ENCODE measurements at regions not wholly inside any gene's neighbourhood (a gene's known extent, or its start where the extent isn't known, plus 50 kb on each side); places are given as distances from the start of the nearest gene placed in this dataset.

GRCh38 chr12:59890896-59891579 is 295.2 kb downstream of the SLC16A7 start:
- Histone ChIP-seq H4K12ac (ENCODE audit: low read depth, low read length) (no peak overlapping the region), H2BK5ac (ENCODE audit: low read depth, low read length, poor library complexity) (no peak overlapping the region), H2AFZ (ENCODE audit: insufficient read depth, low read length, poor library complexity) (no peak overlapping the region), H3K4ac (ENCODE audit: low read depth, low read length) (no peak overlapping the region), H2BK120ac (ENCODE audit: insufficient read depth, low read length, poor library complexity) (no peak overlapping the region), H3K79me1 (ENCODE audit: low read length) (no peaks in the 10 kb centered on the region), H3K9ac (ENCODE audit: low read length) (no peak overlapping the region), H3K9me3 (ENCODE audit: insufficient read depth, low read depth, low read length) (no peaks in the 10 kb centered on the region), H3K4me3 (ENCODE audit: low read depth, low read length) (no peak overlapping the region), H3K36me3 (ENCODE audit: control insufficient read depth in 1 of 2, insufficient read depth in 2 of 2, low read length in 2 of 2) (no peaks in the 10 kb centered on the region), H3K23ac (ENCODE audit: low read length) (no peak overlapping the region), H3K27me3 (ENCODE audit: insufficient read depth, low read length) (no peaks in the 10 kb centered on the region), H3K4me2 (ENCODE audit: low read length) (no peak overlapping the region), H3K4me1 (ENCODE audit: control insufficient read depth in 1 of 2, insufficient read depth in 2 of 2, low read length in 2 of 2) (no peaks in the 10 kb centered on the region), H4K8ac (ENCODE audit: low read depth, low read length) (no peak overlapping the region), H2AK5ac (ENCODE audit: low read length) (no peak overlapping the region), H3K14ac (ENCODE audit: low read length) (no peak overlapping the region), H2BK12ac (ENCODE audit: low read length) (no peak overlapping the region), H4K91ac (ENCODE audit: low read depth, low read length) (no peak overlapping the region), H3K79me2 (ENCODE audit: control insufficient read depth, insufficient read depth, low read length, poor library complexity) (no peaks in the 10 kb centered on the region), H3K27ac (ENCODE audit: low read depth, low read length) (no peak overlapping the region), H3K18ac (ENCODE audit: low read length) (no peak overlapping the region)
- no CpG with 5 or more reads among the region's 3 CpGs for WGBS (ENCODE audit: extremely low coverage, insufficient coverage, insufficient read length)
- no peak for DNase-seq

GRCh38 chr12:59895166-59895775 is 299.4 kb downstream of the SLC16A7 start:
- Histone ChIP-seq H3K27ac (ENCODE audit: low read depth, low read length) (no peak overlapping the region), H4K8ac (ENCODE audit: low read depth, low read length) (no peak overlapping the region), H3K4ac (ENCODE audit: low read depth, low read length) (no peak overlapping the region), H3K23ac (ENCODE audit: low read length) (no peak overlapping the region), H3K14ac (ENCODE audit: low read length) (no peak overlapping the region), H3K79me1 (ENCODE audit: low read length) (no peaks in the 10 kb centered on the region), H3K36me3 (ENCODE audit: control insufficient read depth in 1 of 2, insufficient read depth in 2 of 2, low read length in 2 of 2) (no peaks in the 10 kb centered on the region), H3K18ac (ENCODE audit: low read length) (no peak overlapping the region), H3K27me3 (ENCODE audit: insufficient read depth, low read length) (no peaks in the 10 kb centered on the region), H3K9me3 (ENCODE audit: insufficient read depth, low read depth, low read length) (no peaks in the 10 kb centered on the region), H2BK12ac (ENCODE audit: low read length) (no peak overlapping the region), H3K4me2 (ENCODE audit: low read length) (no peak overlapping the region), H3K9ac (ENCODE audit: low read length) (no peak overlapping the region), H2AFZ (ENCODE audit: insufficient read depth, low read length, poor library complexity) (no peak overlapping the region), H4K12ac (ENCODE audit: low read depth, low read length) (no peak overlapping the region), H2BK120ac (ENCODE audit: insufficient read depth, low read length, poor library complexity) (no peak overlapping the region), H2AK5ac (ENCODE audit: low read length) (no peak overlapping the region), H2BK5ac (ENCODE audit: low read depth, low read length, poor library complexity) (no peak overlapping the region), H3K79me2 (ENCODE audit: control insufficient read depth, insufficient read depth, low read length, poor library complexity) (no peaks in the 10 kb centered on the region), H3K4me1 (ENCODE audit: control insufficient read depth in 1 of 2, insufficient read depth in 2 of 2, low read length in 2 of 2) (no peaks in the 10 kb centered on the region), H4K91ac (ENCODE audit: low read depth, low read length) (no peak overlapping the region), H3K4me3 (ENCODE audit: low read depth, low read length) (no peak overlapping the region)
- no peak for DNase-seq
- WGBS (ENCODE audit: extremely low coverage, insufficient coverage, insufficient read length): no CpG with 5 or more reads among the region's 1 CpG

GRCh38 chr12:59904874-59905521 is 309.2 kb downstream of the SLC16A7 start:
- Histone ChIP-seq H3K27me3 (ENCODE audit: insufficient read depth, low read length) (no peaks in the 10 kb centered on the region), H3K79me1 (ENCODE audit: low read length) (no peaks in the 10 kb centered on the region), H3K79me2 (ENCODE audit: control insufficient read depth, insufficient read depth, low read length, poor library complexity) (no peaks in the 10 kb centered on the region), H3K27ac (ENCODE audit: low read depth, low read length) (no peak overlapping the region), H3K9me3 (ENCODE audit: insufficient read depth, low read depth, low read length) (no peaks in the 10 kb centered on the region), H3K4me2 (ENCODE audit: low read length) (no peak overlapping the region), H2AK5ac (ENCODE audit: low read length) (no peak overlapping the region), H3K18ac (ENCODE audit: low read length) (no peak overlapping the region), H4K8ac (ENCODE audit: low read depth, low read length) (no peak overlapping the region), H2BK12ac (ENCODE audit: low read length) (no peak overlapping the region), H3K9ac (ENCODE audit: low read length) (no peak overlapping the region), H2BK120ac (ENCODE audit: insufficient read depth, low read length, poor library complexity) (no peak overlapping the region), H2AFZ (ENCODE audit: insufficient read depth, low read length, poor library complexity) (no peak overlapping the region), H3K36me3 (ENCODE audit: control insufficient read depth in 1 of 2, insufficient read depth in 2 of 2, low read length in 2 of 2) (no peaks in the 10 kb centered on the region), H4K91ac (ENCODE audit: low read depth, low read length) (no peak overlapping the region), H3K23ac (ENCODE audit: low read length) (no peak overlapping the region), H2BK5ac (ENCODE audit: low read depth, low read length, poor library complexity) (no peak overlapping the region), H4K12ac (ENCODE audit: low read depth, low read length) (no peak overlapping the region), H3K4me3 (ENCODE audit: low read depth, low read length) (no peak overlapping the region), H3K14ac (ENCODE audit: low read length) (no peak overlapping the region), H3K4ac (ENCODE audit: low read depth, low read length) (no peak overlapping the region), H3K4me1 (ENCODE audit: control insufficient read depth in 1 of 2, insufficient read depth in 2 of 2, low read length in 2 of 2) (no peaks in the 10 kb centered on the region)
- WGBS (ENCODE audit: extremely low coverage, insufficient coverage, insufficient read length): no CpG with 5 or more reads among the region's 3 CpGs
- no peak for DNase-seq

GRCh38 chr12:59911516-59911915 is 315.7 kb downstream of the SLC16A7 start:
- no peak overlapping the region for H2BK120ac ChIP-seq (ENCODE audit: insufficient read depth, low read length, poor library complexity)
- no peak overlapping the region for H4K91ac ChIP-seq (ENCODE audit: low read depth, low read length)
- no peaks in the 10 kb centered on the region for H3K27me3 ChIP-seq (ENCODE audit: insufficient read depth, low read length)
- H2BK12ac ChIP-seq (ENCODE audit: low read length): no peak overlapping the region
- H4K12ac ChIP-seq (ENCODE audit: low read depth, low read length): no peak overlapping the region
- no peak overlapping the region for H2BK5ac ChIP-seq (ENCODE audit: low read depth, low read length, poor library complexity)
- no peaks in the 10 kb centered on the region for H3K36me3 ChIP-seq (ENCODE audit: control insufficient read depth in 1 of 2, insufficient read depth in 2 of 2, low read length in 2 of 2)
- no peaks in the 10 kb centered on the region for H3K79me2 ChIP-seq (ENCODE audit: control insufficient read depth, insufficient read depth, low read length, poor library complexity)
- no peaks in the 10 kb centered on the region for H3K4me1 ChIP-seq (ENCODE audit: control insufficient read depth in 1 of 2, insufficient read depth in 2 of 2, low read length in 2 of 2)
- no CpG with 5 or more reads among the region's 3 CpGs for WGBS (ENCODE audit: extremely low coverage, insufficient coverage, insufficient read length)
- no peak overlapping the region for H3K18ac ChIP-seq (ENCODE audit: low read length)
- no peak overlapping the region for H3K4me3 ChIP-seq (ENCODE audit: low read depth, low read length)
- no peak overlapping the region for H3K4ac ChIP-seq (ENCODE audit: low read depth, low read length)
- H3K4me2 ChIP-seq (ENCODE audit: low read length): no peak overlapping the region
- H3K23ac ChIP-seq (ENCODE audit: low read length): no peak overlapping the region
- H3K9ac ChIP-seq (ENCODE audit: low read length): no peak overlapping the region
- no peaks in the 10 kb centered on the region for H3K79me1 ChIP-seq (ENCODE audit: low read length)
- no peak overlapping the region for H3K27ac ChIP-seq (ENCODE audit: low read depth, low read length)
- no peak overlapping the region for H2AFZ ChIP-seq (ENCODE audit: insufficient read depth, low read length, poor library complexity)
- no peak overlapping the region for H3K14ac ChIP-seq (ENCODE audit: low read length)
- no peaks in the 10 kb centered on the region for H3K9me3 ChIP-seq (ENCODE audit: insufficient read depth, low read depth, low read length)
- H2AK5ac ChIP-seq (ENCODE audit: low read length): no peak overlapping the region
- H4K8ac ChIP-seq (ENCODE audit: low read depth, low read length): no peak overlapping the region
- DNase-seq: no peak

Measured in trophoblast cell (in vitro differentiated cells and primary cell).